BE2C (cell line): ENCODE measurements at regions not wholly inside any gene's neighbourhood (a gene's known extent, or its start where the extent isn't known, plus 50 kb on each side); places are given as distances from the start of the nearest gene placed in this dataset.

Experiments used
- DNase-seq: peaks from one replicate; pipeline ENCODE4 v3.0.0-alpha.2; 2020
- H3K27me3 ChIP-seq: fragments of 250-450 bp; sonication (Bioruptor Pico); 2 replicates; pipeline ENCODE4 v1.5.1; 2020; ENCODE audit warnings: mild to moderate bottlenecking
- H3K36me3 ChIP-seq: fragments of 250-450 bp; sonication (Bioruptor Pico); 2 replicates; pipeline ENCODE4 v1.5.1; 2020; ENCODE audit warnings: mild to moderate bottlenecking
- H3K4me1 ChIP-seq: fragments of 250-450 bp; sonication (Bioruptor Pico); 2 replicates; pipeline ENCODE4 v1.5.1; 2020
- H3K4me3 ChIP-seq: 2 replicates; pipeline ENCODE4 v1.5.1; 2011; ENCODE audit warnings: low read depth, low read length
- H3K9me3 ChIP-seq: fragments of 250-450 bp; sonication (Bioruptor Pico); 2 replicates; pipeline ENCODE4 v1.5.1; 2020
- CTCF ChIP-seq: IDR thresholded peaks from 2 replicates; pipeline ENCODE4 v1.5.1; 2012; ENCODE audit warnings: mild to moderate bottlenecking, low read depth, low read length

- Histone ChIP-seq H3K4me3 (no peak overlapping the region), H3K36me3 (no peaks in the 10 kb centered on the region), H3K9me3 (no peaks in the 10 kb centered on the region; the same call in none of the 2 replicates), H3K27me3 (no peaks in the 10 kb centered on the region), H3K4me1 (no peaks in the 10 kb centered on the region)
- no peak for TF ChIP-seq CTCF
- no peak for DNase-seq
Measured at GRCh38 chr16:79757163-79757562, 156.6 kb upstream of the MAF start.

- no peaks in the 10 kb centered on the region for H3K36me3 ChIP-seq
- no peaks in the 10 kb centered on the region for H3K27me3 ChIP-seq
- TF ChIP-seq CTCF: no peak
- no peak for DNase-seq
- no peak overlapping the region for H3K4me3 ChIP-seq
- H3K4me1 ChIP-seq: no peaks in the 10 kb centered on the region
- no peaks in the 10 kb centered on the region; the same call in none of the 2 replicates for H3K9me3 ChIP-seq
Measured at GRCh38 chr16:79756571-79756970, 156.0 kb upstream of the MAF start.

- no peak for TF ChIP-seq CTCF
Measured at GRCh38 chr16:79754501-79754900, 154.0 kb upstream of the MAF start.

GRCh38 chr16:79754081-79754480 lies 153.5 kb upstream of the MAF start:
- Histone ChIP-seq H3K4me1 (no peaks in the 10 kb centered on the region), H3K36me3 (no peaks in the 10 kb centered on the region), H3K4me3 (no peak overlapping the region), H3K9me3 (no peaks in the 10 kb centered on the region; the same call in none of the 2 replicates), H3K27me3 (no peaks in the 10 kb centered on the region)
- TF ChIP-seq CTCF: no peak
- DNase-seq: no peak

More at GRCh38 chr16:79754501-79754900, 154.0 kb upstream of the MAF start:
- Histone ChIP-seq H3K4me1 (no peaks in the 10 kb centered on the region), H3K9me3 (no peaks in the 10 kb centered on the region; the same call in none of the 2 replicates), H3K36me3 (no peaks in the 10 kb centered on the region), H3K4me3 (no peak overlapping the region), H3K27me3 (no peaks in the 10 kb centered on the region)
- DNase-seq: no peak

- H3K9me3 ChIP-seq: no peaks in the 10 kb centered on the region; the same call in none of the 2 replicates
- no peaks in the 10 kb centered on the region for H3K4me1 ChIP-seq
- no peaks in the 10 kb centered on the region for H3K27me3 ChIP-seq
- DNase-seq: no peak
- no peak for TF ChIP-seq CTCF
- H3K36me3 ChIP-seq: no peaks in the 10 kb centered on the region
- H3K4me3 ChIP-seq: no peak overlapping the region
Measured at GRCh38 chr16:79753286-79753685, 152.7 kb upstream of the MAF start.

GRCh38 chr16:79752396-79752795 lies 151.9 kb upstream of the MAF start:
- H3K4me1 ChIP-seq: no peaks in the 10 kb centered on the region
- no peak overlapping the region for H3K4me3 ChIP-seq
- no peak for TF ChIP-seq CTCF
- no peaks in the 10 kb centered on the region; the same call in none of the 2 replicates for H3K9me3 ChIP-seq
- H3K27me3 ChIP-seq: no peaks in the 10 kb centered on the region
- H3K36me3 ChIP-seq: no peaks in the 10 kb centered on the region
- DNase-seq: no peak
